Mesenchymal stem cell (in vitro differentiated cells and primary cell): ENCODE measurements at regions not wholly inside any gene's neighbourhood (a gene's known extent, or its start where the extent isn't known, plus 50 kb on each side); places are given as distances from the start of the nearest gene placed in this dataset.

Experiments used
- DNase-seq: peaks from one replicate; pipeline ENCODE4 v3.0.0-alpha.2; 2013
- H2AFZ ChIP-seq: one replicate; pipeline ENCODE4 v1.6.1; 2013; ENCODE audit warnings: low read depth, mild to moderate bottlenecking, control low read depth, inconsistent platforms, low read length, moderate library complexity
- H2AK5ac ChIP-seq: 2 replicates; pipeline ENCODE4 v1.6.1; 2013; ENCODE audit warnings: low read length, moderate library complexity, mild to moderate bottlenecking, inconsistent platforms; ENCODE audit not compliant: severe bottlenecking
- H2BK120ac ChIP-seq: one replicate; pipeline ENCODE4 v1.6.1; 2013; ENCODE audit warnings: low read depth, mild to moderate bottlenecking, inconsistent platforms, low read length, moderate library complexity
- H2BK12ac ChIP-seq, 2 experiments: one replicate each; pipeline ENCODE4 v1.6.1; 2013; ENCODE audit warnings: inconsistent platforms in 2 of 2, low read length in 2 of 2, mild to moderate bottlenecking in 2 of 2, moderate library complexity in 2 of 2, control low read depth in 1 of 2
- H2BK15ac ChIP-seq: one replicate; pipeline ENCODE4 v1.6.1; 2013; ENCODE audit warnings: mild to moderate bottlenecking, low read depth, inconsistent platforms; ENCODE audit not compliant: poor library complexity, severe bottlenecking
- H2BK5ac ChIP-seq: 2 replicates; pipeline ENCODE4 v1.6.1; 2013; ENCODE audit warnings: low read depth, mild to moderate bottlenecking, low read length, control low read depth, inconsistent platforms; ENCODE audit not compliant: poor library complexity, severe bottlenecking
- H3K14ac ChIP-seq, 2 experiments: one replicate each; pipeline ENCODE4 v1.6.1; 2013; ENCODE audit warnings: inconsistent platforms in 2 of 2, low read length in 2 of 2, control low read depth in 1 of 2, mild to moderate bottlenecking in 1 of 2, moderate library complexity in 1 of 2
- H3K18ac ChIP-seq, 2 experiments: one replicate each; pipeline ENCODE4 v1.6.1; 2013; ENCODE audit warnings: inconsistent platforms in 2 of 2, low read length in 2 of 2, control low read depth in 1 of 2, low read depth in 1 of 2, mild to moderate bottlenecking in 1 of 2
- H3K23ac ChIP-seq, 2 experiments: one replicate each; pipeline ENCODE4 v1.6.1; 2013; ENCODE audit warnings: inconsistent platforms in 2 of 2, low read length in 2 of 2, mild to moderate bottlenecking in 2 of 2, moderate library complexity in 2 of 2, control low read depth in 1 of 2
- H3K27ac ChIP-seq: 2 replicates; pipeline ENCODE4 v1.5.1; 2013; ENCODE audit warnings: mild to moderate bottlenecking, moderate library complexity, low read length, control low read depth, inconsistent platforms; ENCODE audit not compliant: poor library complexity, severe bottlenecking
- H3K27me3 ChIP-seq, 2 experiments: 2 replicates each; pipeline versions ENCODE4 v1.6.1 to v1.7.0; 2013; ENCODE audit warnings: low read length in 2 of 2, mild to moderate bottlenecking in 2 of 2, moderate library complexity in 2 of 2, control low read depth in 1 of 2, inconsistent platforms in 1 of 2; ENCODE audit not compliant: control insufficient read depth in 1 of 2, insufficient read depth in 1 of 2
- H3K36me3 ChIP-seq, 2 experiments: 2 replicates each; pipeline versions ENCODE4 v1.6.1 to v1.7.0; 2013; ENCODE audit warnings: low read length in 2 of 2, control low read depth in 1 of 2, inconsistent platforms in 1 of 2, low read depth in 1 of 2, mild to moderate bottlenecking in 1 of 2; ENCODE audit not compliant: insufficient read depth in 2 of 2, control insufficient read depth in 1 of 2
- H3K4ac ChIP-seq, 2 experiments: one replicate each; pipeline ENCODE4 v1.6.1; 2013; ENCODE audit warnings: inconsistent platforms in 2 of 2, low read length in 2 of 2, mild to moderate bottlenecking in 2 of 2, moderate library complexity in 2 of 2, control low read depth in 1 of 2, low read depth in 1 of 2
- H3K4me1 ChIP-seq: 2 replicates; pipeline ENCODE4 v1.6.1; 2013; ENCODE audit warnings: low read depth, low read length, control low read depth; ENCODE audit not compliant: control insufficient read depth, insufficient read depth
- H3K4me2 ChIP-seq: 2 replicates; pipeline ENCODE4 v1.6.1; 2013; ENCODE audit warnings: low read length, mild to moderate bottlenecking, inconsistent platforms; ENCODE audit not compliant: poor library complexity, severe bottlenecking
- H3K4me3 ChIP-seq, 2 experiments: 2 replicates each; pipeline versions ENCODE4 v1.5.1 to v1.7.0; 2013; ENCODE audit warnings: low read length in 2 of 2, mild to moderate bottlenecking in 2 of 2, control low read depth in 1 of 2, low read depth in 1 of 2; ENCODE audit not compliant: insufficient read depth in 1 of 2
- H3K79me1 ChIP-seq: replicated peaks from 2 replicates; pipeline ENCODE4 v1.6.1; 2013; ENCODE audit warnings: mild to moderate bottlenecking, control low read depth, low read length, inconsistent platforms; ENCODE audit not compliant: poor library complexity, severe bottlenecking
- H3K9ac ChIP-seq: 2 replicates; pipeline ENCODE4 v1.7.0; 2013; ENCODE audit warnings: mild to moderate bottlenecking, low read length, moderate library complexity
- H3K9me3 ChIP-seq: 2 replicates; pipeline ENCODE4 v1.7.0; 2013; ENCODE audit warnings: mild to moderate bottlenecking, low read length; ENCODE audit not compliant: control insufficient read depth
- H4K8ac ChIP-seq: one replicate; pipeline ENCODE4 v1.6.1; 2013; ENCODE audit warnings: inconsistent platforms, mild to moderate bottlenecking, low read length, moderate library complexity
- H4K91ac ChIP-seq: one replicate; pipeline ENCODE4 v1.6.1; 2013; ENCODE audit warnings: mild to moderate bottlenecking, low read length, inconsistent platforms
- WGBS: methylation state at CpG from one replicate; pipeline ENCODE4 v1.1.7; 2013; ENCODE audit warnings: mixed read lengths; 5-methylcytosine and 5-hydroxymethylcytosine counted together

DNA sequence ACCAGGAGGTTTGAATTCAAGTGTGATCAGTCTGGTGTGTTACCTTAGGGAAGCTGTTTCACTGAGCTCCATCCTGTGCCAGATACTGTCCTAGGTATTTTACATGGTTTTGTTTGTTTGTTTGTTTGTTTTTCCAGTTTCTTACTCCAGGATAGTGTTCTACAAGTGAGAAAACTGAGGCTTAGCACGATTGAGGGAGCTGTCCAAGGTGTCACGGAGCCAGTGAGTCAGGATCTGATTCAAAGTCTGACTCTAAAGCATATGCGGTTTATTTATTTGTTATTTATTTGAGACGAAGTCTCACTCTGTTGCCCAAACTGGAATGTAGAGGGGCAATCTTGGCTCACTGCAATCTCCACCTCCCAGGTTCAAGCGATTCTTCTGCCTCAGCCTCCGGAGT, 79.7 kb upstream of the GNG2 start:
- 56% methylated on average over 6 of the region's 6 CpGs for WGBS
- Histone ChIP-seq H3K23ac (no peak overlapping the region), H3K4ac (no peak overlapping the region)

GRCh38 chr14:51781381-51781780, 79.0 kb upstream of the GNG2 start:
- Histone ChIP-seq H2AK5ac (no peak overlapping the region), H3K27ac (no peak overlapping the region), H3K4me3 (no peak overlapping the region), H3K4me1 (peaks cover 2% of the 10 kb centered on the region), H3K27me3 (peaks cover 0 to 17% of the 10 kb centered on the region in 2 experiments), H3K79me1 (no peaks in the 10 kb centered on the region), H4K91ac (no peak overlapping the region), H4K8ac (no peak overlapping the region), H2BK120ac (no peak overlapping the region), H3K4me2 (no peak overlapping the region), H3K9ac (no peak overlapping the region), H3K14ac (no peak overlapping the region), H3K18ac (no peak overlapping the region), H2BK12ac (no peak overlapping the region), H2AFZ (no peak overlapping the region), H3K23ac (no peak overlapping the region), H2BK5ac (no peak overlapping the region), H2BK15ac (no peak overlapping the region), H3K9me3 (peaks cover 6% of the 10 kb centered on the region), H3K4ac (no peak overlapping the region), H3K36me3 (no peaks in the 10 kb centered on the region)
- DNase-seq = no peak
- 67% methylated on average over 7 of the region's 7 CpGs for WGBS

More for the DNA sequence above, 79.7 kb upstream of the GNG2 start:
- no peak overlapping the region for H3K18ac ChIP-seq
- H2BK15ac ChIP-seq = no peak overlapping the region
- no peaks in the 10 kb centered on the region for H3K36me3 ChIP-seq
- H3K27me3 ChIP-seq = peaks cover 0 to 11% of the 10 kb centered on the region in 2 experiments
- H3K79me1 ChIP-seq = peaks cover 2% of the 10 kb centered on the region
- H3K27ac ChIP-seq = no peak overlapping the region
- no peak overlapping the region for H4K8ac ChIP-seq
- H3K4me2 ChIP-seq = no peak overlapping the region
- H3K9me3 ChIP-seq = no peaks in the 10 kb centered on the region
- H2AK5ac ChIP-seq = no peak overlapping the region
- H2BK120ac ChIP-seq = no peak overlapping the region
- H3K14ac ChIP-seq = no peak overlapping the region
- H2BK5ac ChIP-seq = no peak overlapping the region
- H3K9ac ChIP-seq = no peak overlapping the region
- DNase-seq = peak; percentile 50
- no peak overlapping the region for H3K4me3 ChIP-seq
- H2BK12ac ChIP-seq = no peak overlapping the region
- H3K4me1 ChIP-seq = peaks cover 2% of the 10 kb centered on the region
- no peak overlapping the region for H4K91ac ChIP-seq
- H2AFZ ChIP-seq = no peak overlapping the region

DNA sequence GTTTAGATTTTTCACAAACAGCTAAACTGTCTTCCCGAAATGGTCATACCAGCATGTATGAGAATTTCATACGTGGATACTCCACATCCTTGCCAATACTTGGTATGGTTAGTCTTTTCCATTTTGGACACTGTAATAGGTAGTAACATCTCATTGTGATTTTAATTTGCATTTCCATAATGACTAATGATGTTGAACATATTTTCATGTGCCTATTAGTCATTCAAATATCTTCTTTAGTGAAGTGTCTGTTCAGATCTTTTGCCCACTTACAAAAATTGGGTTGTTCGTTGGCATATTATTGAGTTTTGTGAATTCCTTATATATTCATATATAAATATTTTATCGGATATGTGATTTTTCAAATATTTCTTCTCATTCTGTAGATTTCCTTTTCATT, 78.0 kb upstream of the GNG2 start:
- no peak overlapping the region for H2AK5ac ChIP-seq
- no peak overlapping the region for H3K23ac ChIP-seq
- 67% methylated on average over 2 of the region's 4 CpGs for WGBS

GRCh38 chr14:51783765-51784164, 76.6 kb upstream of the GNG2 start:
- no peak overlapping the region for H4K8ac ChIP-seq
- H2BK15ac ChIP-seq = no peak overlapping the region
- H3K23ac ChIP-seq = no peak overlapping the region
- H2AFZ ChIP-seq = no peak overlapping the region
- peak overlapping the region in 1 of 2 experiments; percentile 43 for H3K4me3 ChIP-seq
- H2BK120ac ChIP-seq = no peak overlapping the region
- peak; percentile 56 for DNase-seq
- no peak overlapping the region for H3K18ac ChIP-seq
- peaks cover 0 to 19% of the 10 kb centered on the region in 2 experiments for H3K27me3 ChIP-seq
- no peak overlapping the region for H3K27ac ChIP-seq
- no peak overlapping the region for H3K14ac ChIP-seq
- WGBS = 34% methylated on average over 3 of the region's 4 CpGs
- peak overlapping the region; percentile 47 for H3K9ac ChIP-seq
- no peak overlapping the region for H2BK5ac ChIP-seq
- no peaks in the 10 kb centered on the region for H3K36me3 ChIP-seq
- H3K4ac ChIP-seq = no peak overlapping the region
- no peak overlapping the region for H2AK5ac ChIP-seq
- H3K4me1 ChIP-seq = peaks cover 2% of the 10 kb centered on the region
- H3K79me1 ChIP-seq = no peaks in the 10 kb centered on the region
- no peak overlapping the region for H4K91ac ChIP-seq
- H2BK12ac ChIP-seq = no peak overlapping the region
- H3K4me2 ChIP-seq = no peak overlapping the region
- H3K9me3 ChIP-seq = peaks cover 20% of the 10 kb centered on the region

More for the DNA sequence above, 78.0 kb upstream of the GNG2 start:
- no peak overlapping the region for H3K27ac ChIP-seq
- no peak overlapping the region for H2AFZ ChIP-seq
- no peak overlapping the region for H3K18ac ChIP-seq
- H3K79me1 ChIP-seq = no peaks in the 10 kb centered on the region
- H3K4ac ChIP-seq = no peak overlapping the region
- peaks cover 2% of the 10 kb centered on the region for H3K4me1 ChIP-seq
- H3K4me2 ChIP-seq = no peak overlapping the region
- no peak overlapping the region for H3K9ac ChIP-seq
- no peak overlapping the region for H4K8ac ChIP-seq
- no peaks in the 10 kb centered on the region for H3K36me3 ChIP-seq
- H2BK5ac ChIP-seq = no peak overlapping the region
- no peak overlapping the region for H3K4me3 ChIP-seq
- no peak overlapping the region for H2BK15ac ChIP-seq
- H2BK12ac ChIP-seq = no peak overlapping the region
- no peak for DNase-seq
- H3K14ac ChIP-seq = no peak overlapping the region
- H4K91ac ChIP-seq = no peak overlapping the region
- H3K27me3 ChIP-seq = peaks cover 0 to 19% of the 10 kb centered on the region in 2 experiments
- peaks cover 17% of the 10 kb centered on the region for H3K9me3 ChIP-seq
- H2BK120ac ChIP-seq = no peak overlapping the region
